ENCODE measurements at regions not wholly inside any gene's neighbourhood (a gene's known extent, or its start where the extent isn't known, plus 50 kb on each side); places are given as distances from the start of the nearest gene placed in this dataset.

- ChIA-PET CTCF (interaction anchor here (0.5 to 1.5 kb wide), 2 partner anchors 10 to 159 kb away, joined by 3 read pairs; no protein-coding TSS in a partner anchor), SMC1A (ENCODE audit: uncharacterized antibody, unreplicated experiment) (interaction anchor here (1.1 kb wide), 1 partner anchor 11 kb away, joined by 3 read pairs; no protein-coding TSS in a partner anchor), RAD21 (ENCODE audit: unreplicated experiment) (no interaction called here), POLR2A (no interaction called here)
- TF ChIP-seq RUNX3 (IDR thresholded peaks at IDR 0.05; ENCODE audit: low read length) (no peak), NFXL1 (IDR thresholded peaks at IDR 0.05; ENCODE audit: borderline replicate concordance) (no peak), EGR1 (IDR thresholded peaks at IDR 0.05; ENCODE audit: borderline replicate concordance in 1 of 2, low read depth in 2 of 2, low read length in 2 of 2) (no peak), BACH1 (IDR thresholded peaks at IDR 0.05; ENCODE audit: borderline replicate concordance) (no peak), BMI1 (IDR thresholded peaks at IDR 0.05; ENCODE audit: borderline replicate concordance) (no peak), ZNF687 (IDR thresholded peaks at IDR 0.05) (no peak), TBL1XR1 (IDR thresholded peaks at IDR 0.05; ENCODE audit: low read depth, low read length) (no peak), SRF (IDR thresholded peaks at IDR 0.05; ENCODE audit: low read depth in 2 of 2, low read length in 2 of 2) (no peak), ASH2L (IDR thresholded peaks at IDR 0.05; ENCODE audit: borderline replicate concordance, low read depth) (no peak), FOS (IDR thresholded peaks at IDR 0.05; ENCODE audit: borderline replicate concordance, extremely low read depth, insufficient read length) (no peak), SIX5 (IDR thresholded peaks at IDR 0.05; ENCODE audit: low read depth, low read length, severe bottlenecking) (no peak), ZZZ3 (IDR thresholded peaks at IDR 0.05; ENCODE audit: control insufficient read depth, insufficient read length, low read depth) (no peak)
- DNase-seq (ENCODE audit: low read depth, low spot score) (no peak), FAIRE-seq (no peak), ATAC-seq (no peak)
- no peaks in the 10 kb centered on the region for H3K4me1 ChIP-seq (ENCODE audit: control insufficient read depth, insufficient read depth, low read length)
- H3K79me2 ChIP-seq (ENCODE audit: control insufficient read depth, insufficient read depth, low read length): no peaks in the 10 kb centered on the region
- no peaks in the 10 kb centered on the region for H4K20me1 ChIP-seq (ENCODE audit: control insufficient read depth, insufficient read depth)
- H3K9ac ChIP-seq (ENCODE audit: control insufficient read depth, insufficient read depth, low read length): no peak overlapping the region
- H3K4me2 ChIP-seq (ENCODE audit: control insufficient read depth, insufficient read depth): no peak overlapping the region
- H2AFZ ChIP-seq (ENCODE audit: control insufficient read depth, low read depth, low read length): no peak overlapping the region
- in situ Hi-C loops (cut with MboI) (no loop called here), intact Hi-C loops (cut with micrococcal nuclease; ENCODE audit: unreplicated experiment) (loop anchor here (10.0 kb wide), 1 partner anchor 296 kb away; no protein-coding TSS in a partner anchor)
- H3K36me3 ChIP-seq (ENCODE audit: control insufficient read depth in 2 of 2, insufficient read depth in 2 of 2, low read length in 1 of 2): no peaks in the 10 kb centered on the region
- 64% methylated on average over 3 of the region's 3 CpGs for WGBS (ENCODE audit: insufficient coverage, insufficient replicate concordance, low lambda C conversion rate, missing lambda C conversion rate)
- no peak overlapping the region for H3K4me3 ChIP-seq
- H3K27ac ChIP-seq (ENCODE audit: control insufficient read depth, insufficient read depth): no peak overlapping the region
- no TSS peak for BruUV-seq (replicated peaks)
- no peaks in the 10 kb centered on the region for H3K9me3 ChIP-seq (replicated peaks; ENCODE audit: control insufficient read depth, insufficient read depth, low read length)
- peaks cover 0 to 1% of the 10 kb centered on the region in 2 experiments; a peak in 2 of 4 replicates for H3K27me3 ChIP-seq (replicated peaks in 1 of 2; ENCODE audit: control insufficient read depth in 2 of 2, insufficient read depth in 2 of 2, low read length in 1 of 2)
These were observed 123.5 kb upstream of the PKN2 start for GRCh38 chr1:88560621-88561020.

Measured in GM12878 (cell line).